ENCODE measurements at regions not wholly inside any gene's neighbourhood (a gene's known extent, or its start where the extent isn't known, plus 50 kb on each side); places are given as distances from the start of the nearest gene placed in this dataset.

- H3K4me3 ChIP-seq (replicated peaks in 1 of 3; ENCODE audit: insufficient read depth in 1 of 3, low read depth in 1 of 3, low read length in 3 of 3): no peak overlapping the region
- H3K9me3 ChIP-seq (replicated peaks; ENCODE audit: control insufficient read depth, insufficient read depth, low read length): peaks cover 4% of the 10 kb centered on the region
- dilution Hi-C loops (cut with MboI; ENCODE audit: extremely low pct_ligation_motif_present, low sequenced_read_pairs) (no loop called here), intact Hi-C loops (cut with micrococcal nuclease) (no loop called here)
- no TSS peak for BruUV-seq (replicated peaks)
- H4K20me1 ChIP-seq (replicated peaks; ENCODE audit: control insufficient read depth, extremely low read depth, insufficient read depth, low read length): no peaks in the 10 kb centered on the region
- ChIA-PET CTCF (no interaction called here), POLR2A (no interaction called here)
- no peak overlapping the region for H3K4me2 ChIP-seq (ENCODE audit: insufficient read depth, low read length)
- no peak overlapping the region for H3K27ac ChIP-seq (ENCODE audit: insufficient read depth, low read depth, low read length)
- no peak for FAIRE-seq
- H2AFZ ChIP-seq (ENCODE audit: low read depth, low read length): no peak overlapping the region
- no peaks in the 10 kb centered on the region for H3K4me1 ChIP-seq (ENCODE audit: control insufficient read depth, extremely low read depth, insufficient read depth, low read length)
- no peaks in the 10 kb centered on the region for H3K27me3 ChIP-seq (ENCODE audit: control insufficient read depth in 2 of 2, insufficient read depth in 2 of 2, low read length in 2 of 2)
- no peaks in the 10 kb centered on the region for H3K9me1 ChIP-seq (replicated peaks; ENCODE audit: control insufficient read depth, extremely low read depth, insufficient read depth, low read length)
- no peak overlapping the region for H3K9ac ChIP-seq (replicated peaks; ENCODE audit: extremely low read depth, insufficient read depth, low read length)
- H3K36me3 ChIP-seq (ENCODE audit: control insufficient read depth in 2 of 2, extremely low read depth in 1 of 2, insufficient read depth in 2 of 2, low read length in 2 of 2): no peaks in the 10 kb centered on the region
- DNase-seq (ENCODE audit: low read depth, low spot score): no peak
- no peaks in the 10 kb centered on the region for H3K79me2 ChIP-seq (ENCODE audit: control insufficient read depth, insufficient read depth, low read length)
- TF ChIP-seq CTCF (IDR thresholded peaks at IDR 0.05; ENCODE audit: extremely low read depth in 1 of 2, insufficient read depth in 1 of 2, low read depth in 1 of 2, low read length in 2 of 2) (no peak), POLR2A (IDR thresholded peaks at IDR 0.05; ENCODE audit: low read depth, low read length) (no peak), MYC (IDR thresholded peaks at IDR 0.05; ENCODE audit: low read depth, low read length) (no peak), JUN (IDR thresholded peaks at IDR 0.05; ENCODE audit: borderline replicate concordance, insufficient read depth, insufficient read length, low read depth) (no peak), MAX (IDR thresholded peaks at IDR 0.05; ENCODE audit: insufficient read depth, insufficient read length) (no peak)
Measured at GRCh38 chr4:171118091-171118490, 695.1 kb upstream of the GALNTL6 start.

- H3K27me3 ChIP-seq (ENCODE audit: control insufficient read depth in 2 of 2, insufficient read depth in 2 of 2, low read length in 2 of 2): no peaks in the 10 kb centered on the region
- BruUV-seq (replicated peaks): no TSS peak
- no peaks in the 10 kb centered on the region for H3K36me3 ChIP-seq (ENCODE audit: control insufficient read depth in 2 of 2, extremely low read depth in 1 of 2, insufficient read depth in 2 of 2, low read length in 2 of 2)
- peaks cover 4% of the 10 kb centered on the region for H3K9me3 ChIP-seq (replicated peaks; ENCODE audit: control insufficient read depth, insufficient read depth, low read length)
- H3K9ac ChIP-seq (replicated peaks; ENCODE audit: extremely low read depth, insufficient read depth, low read length): no peak overlapping the region
- H3K4me2 ChIP-seq (ENCODE audit: insufficient read depth, low read length): no peak overlapping the region
- FAIRE-seq (no peak), DNase-seq (ENCODE audit: low read depth, low spot score) (no peak)
- H3K4me3 ChIP-seq (replicated peaks in 1 of 3; ENCODE audit: insufficient read depth in 1 of 3, low read depth in 1 of 3, low read length in 3 of 3): no peak overlapping the region
- dilution Hi-C loops (cut with MboI; ENCODE audit: extremely low pct_ligation_motif_present, low sequenced_read_pairs): no loop called here
- no peaks in the 10 kb centered on the region for H3K9me1 ChIP-seq (replicated peaks; ENCODE audit: control insufficient read depth, extremely low read depth, insufficient read depth, low read length)
- no peaks in the 10 kb centered on the region for H3K4me1 ChIP-seq (ENCODE audit: control insufficient read depth, extremely low read depth, insufficient read depth, low read length)
- H3K79me2 ChIP-seq (ENCODE audit: control insufficient read depth, insufficient read depth, low read length): no peaks in the 10 kb centered on the region
- no peak overlapping the region for H3K27ac ChIP-seq (ENCODE audit: insufficient read depth, low read depth, low read length)
- intact Hi-C loops (cut with micrococcal nuclease): no loop called here
- H2AFZ ChIP-seq (ENCODE audit: low read depth, low read length): no peak overlapping the region
- POLR2A ChIA-PET: no interaction called here
- H4K20me1 ChIP-seq (replicated peaks; ENCODE audit: control insufficient read depth, extremely low read depth, insufficient read depth, low read length): no peaks in the 10 kb centered on the region
- TF ChIP-seq POLR2A (IDR thresholded peaks at IDR 0.05; ENCODE audit: low read depth, low read length): no peak
- TF ChIP-seq MAX (IDR thresholded peaks at IDR 0.05; ENCODE audit: insufficient read depth, insufficient read length): no peak
- no peak for TF ChIP-seq MYC (IDR thresholded peaks at IDR 0.05; ENCODE audit: low read depth, low read length)
- CTCF ChIA-PET: no interaction called here
Measured at GRCh38 chr4:171117457-171117856, 695.7 kb upstream of the GALNTL6 start.
